K562 (cell line): ENCODE measurements at regions not wholly inside any gene's neighbourhood (a gene's known extent, or its start where the extent isn't known, plus 50 kb on each side); places are given as distances from the start of the nearest gene placed in this dataset.

Source experiments
- ATAC-seq: fragments of 200-7000 bp; cut with Tn5 transposase; 3 replicates; pipeline ENCODE4 v1.9.1; 2020; ENCODE audit warnings: moderate library complexity
- BruUV-seq: library from RNA; stranded (reverse); fragments of 400-500 nt; replicated peaks from 2 replicates; lab custom pipeline; 2021; lab: Mats Ljungman, UMichigan
- CTCF ChIA-PET: fragments of 300-600 bp; formaldehyde crosslinking; extraction: SDS; loops from one replicate; lab custom pipeline; 2021; ENCODE audit warnings: low intra/inter-chr PET ratio; lab: Yijun Ruan, JAX
- POLR2A ChIA-PET: fragments of 300-600, 350-650 bp; sonication (Branson Sonifier 250); formaldehyde crosslinking; extraction: SDS; loops from one replicate; lab custom pipeline; 2021; ENCODE audit warnings: antibody characterized with exemption, inconsistent platforms; lab: Yijun Ruan, JAX
- DNase-seq, 4 experiments: peaks; one replicate each; pipeline versions ENCODE4 v3.0.0 to v3.0.0-alpha.2; 2011 to 2018; ENCODE audit warnings: low spot score in 3 of 4, mixed read lengths in 3 of 4; ENCODE audit errors: extremely low read depth in 1 of 4
- FAIRE-seq: peaks from 2 replicates; lab custom pipeline; 2011; peaks lifted over from hg19 to GRCh38; lab: Jason Lieb, UNC
- H2AFZ ChIP-seq: 2 replicates; pipeline ENCODE4 v1.6.0; 2011; ENCODE audit warnings: low read depth, low read length, control low read depth, inconsistent platforms
- H3K27ac ChIP-seq: fragments of 200-600 bp; 3 replicates; pipeline ENCODE4 v1.8.0; 2011; ENCODE audit warnings: low read depth, mild to moderate bottlenecking, control low read depth, inconsistent platforms, low read length, moderate library complexity, mixed read lengths; ENCODE audit errors: extremely low read depth
- H3K27me3 ChIP-seq, 2 experiments: fragments of 300-600 bp in 1 of 2; 2 replicates in 1 of 2; 3 replicates in 1 of 2; pipeline versions ENCODE4 v1.6.0 to v1.8.0; 2011; ENCODE audit warnings: inconsistent platforms in 2 of 2, low read length in 2 of 2, mild to moderate bottlenecking in 1 of 2, mixed read lengths in 1 of 2, moderate library complexity in 1 of 2; ENCODE audit not compliant: control insufficient read depth in 2 of 2, insufficient read depth in 2 of 2
- H3K36me3 ChIP-seq: fragments of 300-600 bp; 3 replicates; pipeline ENCODE4 v1.8.0; 2011; ENCODE audit warnings: mild to moderate bottlenecking, low read length, inconsistent platforms; ENCODE audit not compliant: control insufficient read depth, insufficient read depth
- H3K4me1 ChIP-seq, 2 experiments: fragments of 200-600 bp in 1 of 2; replicated peaks in 1 of 2; 2 replicates in 1 of 2; 3 replicates in 1 of 2; pipeline versions ENCODE4 v1.5.1 to v1.8.0; 2011; ENCODE audit warnings: inconsistent platforms in 2 of 2, low read length in 2 of 2, mild to moderate bottlenecking in 1 of 2, mixed read lengths in 1 of 2, moderate library complexity in 1 of 2; ENCODE audit not compliant: control insufficient read depth in 2 of 2, insufficient read depth in 2 of 2
- H3K4me2 ChIP-seq: 2 replicates; pipeline ENCODE4 v1.6.1; 2011; ENCODE audit warnings: low read length, control low read depth, inconsistent platforms, mixed read lengths; ENCODE audit not compliant: insufficient read depth
- H3K4me3 ChIP-seq: fragments of 200-600 bp; sonication (generic), shearing (Covaris generic); 2 replicates; pipeline ENCODE4 v1.5.1; 2016; ENCODE audit warnings: control low read depth, inconsistent platforms
- H3K79me2 ChIP-seq: fragments of 200-600 bp; 3 replicates; pipeline ENCODE4 v1.8.0; 2011; ENCODE audit warnings: low read length, inconsistent platforms; ENCODE audit not compliant: control insufficient read depth, insufficient read depth
- H3K9ac ChIP-seq, 2 experiments: 2 replicates each; pipeline versions ENCODE4 v1.6.0 to v1.6.1; 2011; ENCODE audit warnings: low read depth in 2 of 2, low read length in 2 of 2, control low read depth in 1 of 2, inconsistent platforms in 1 of 2, mild to moderate bottlenecking in 1 of 2, mixed read lengths in 1 of 2; ENCODE audit not compliant: insufficient read depth in 1 of 2
- H3K9me1 ChIP-seq: one replicate; pipeline ENCODE4 v1.6.0; 2011; ENCODE audit warnings: inconsistent platforms, mild to moderate bottlenecking, low read length, moderate library complexity; ENCODE audit not compliant: control insufficient read depth, insufficient read depth
- H3K9me3 ChIP-seq: replicated peaks from 2 replicates; pipeline ENCODE4 v1.5.1; 2011; ENCODE audit warnings: low read depth, low read length, inconsistent platforms; ENCODE audit not compliant: control insufficient read depth, insufficient read depth
- H4K20me1 ChIP-seq: replicated peaks from 2 replicates; pipeline ENCODE4 v1.6.1; 2011; ENCODE audit warnings: low read length, inconsistent platforms, mixed read lengths; ENCODE audit not compliant: control insufficient read depth, insufficient read depth
- ATF3 ChIP-seq, 2 experiments: fragments of 450-650 bp in 1 of 2; sonication (generic) in 1 of 2; formaldehyde crosslinking in 1 of 2; IDR thresholded peaks in 1 of 2; conservative IDR thresholded peaks in 1 of 2; 2 replicates each; pipeline versions ENCODE4 v1.6.1 to v1.8.1; 2016 to 2023; ENCODE audit warnings: mild to moderate bottlenecking in 2 of 2, moderate library complexity in 2 of 2, inconsistent platforms in 1 of 2, missing genetic modification reagents in 1 of 2
- ATF4 ChIP-seq: fragments of 450-650 bp; formaldehyde crosslinking; IDR thresholded peaks from 2 replicates; pipeline ENCODE4 v1.4.0; 2022; ENCODE audit warnings: mild to moderate bottlenecking, moderate library complexity
- BDP1 ChIP-seq: IDR thresholded peaks from 3 replicates; pipeline ENCODE4 v1.6.1; 2011; ENCODE audit not compliant: insufficient read length, insufficient read depth
- GATA2 ChIP-seq: sonication (generic); formaldehyde crosslinking; IDR thresholded peaks from 2 replicates; pipeline ENCODE4 v1.4.0; 2020; ENCODE audit warnings: mild to moderate bottlenecking, missing genetic modification reagents
- HMG20B ChIP-seq: fragments of 250-450 bp; sonication (Bioruptor Pico); IDR thresholded peaks from 2 replicates; pipeline ENCODE4 v1.5.0; 2021; ENCODE audit warnings: mild to moderate bottlenecking
- NFE2L1 ChIP-seq: fragments of 450-650 bp; IDR thresholded peaks from 2 replicates; pipeline ENCODE4 v1.6.1; 2016; ENCODE audit warnings: missing genetic modification characterization, low read depth, mild to moderate bottlenecking, missing compliant biosample characterization, moderate library complexity, borderline replicate concordance
- NR3C1 ChIP-seq: sonication (generic); formaldehyde crosslinking; IDR thresholded peaks from 2 replicates; pipeline ENCODE4 v1.8.1; 2022; ENCODE audit warnings: missing genetic modification reagents
- POLR2A ChIP-seq: fragments of 450-650 bp; conservative IDR thresholded peaks from 2 replicates; pipeline ENCODE4 v1.6.1; 2016
- POLR2H ChIP-seq: IDR thresholded peaks from 2 replicates; pipeline ENCODE4 v1.6.1; 2016; ENCODE audit warnings: missing genetic modification characterization, low read depth, mild to moderate bottlenecking, control low read depth, missing compliant biosample characterization, moderate library complexity
- PRPF4 ChIP-seq: fragments of 200-400 bp; formaldehyde crosslinking; IDR thresholded peaks from one replicate; pipeline ENCODE4 v1.6.1; 2017; ENCODE audit warnings: low read length, low read depth, mild to moderate bottlenecking; ENCODE audit not compliant: insufficient read depth, poor library complexity, severe bottlenecking
- RFX5 ChIP-seq: IDR thresholded peaks from 2 replicates; pipeline ENCODE4 v1.6.1; 2011; ENCODE audit warnings: low read depth, mild to moderate bottlenecking, improper control_type of control experiment, low read length
- SNRNP70 ChIP-seq: fragments of 200-400 bp; formaldehyde crosslinking; optimal IDR thresholded peaks from 2 replicates; pipeline ENCODE3; 2017; ENCODE audit warnings: low read depth, low read length
- TGIF2 ChIP-seq: sonication (generic); formaldehyde crosslinking; IDR thresholded peaks from 2 replicates; pipeline ENCODE4 v1.8.1; 2022; ENCODE audit warnings: mild to moderate bottlenecking, missing genetic modification reagents, moderate library complexity
- ZBTB9 ChIP-seq: fragments of 450-650 bp; formaldehyde crosslinking; IDR thresholded peaks from 2 replicates; pipeline ENCODE4 v1.4.0; 2020; ENCODE audit warnings: mild to moderate bottlenecking, moderate library complexity
- ZKSCAN8 ChIP-seq: fragments of 200-800 bp; sonication (Bioruptor generic); IDR thresholded peaks from 2 replicates; pipeline ENCODE4 v1.6.1; 2016; ENCODE audit warnings: missing genetic modification characterization, missing compliant biosample characterization
- ZNF431 ChIP-seq: sonication (generic); formaldehyde crosslinking; IDR thresholded peaks from 2 replicates; pipeline ENCODE4 v1.8.0; 2022; ENCODE audit warnings: mild to moderate bottlenecking, missing genetic modification reagents
- ZNF695 ChIP-seq: fragments of 450-650 bp; formaldehyde crosslinking; IDR thresholded peaks from 2 replicates; pipeline ENCODE4 v1.4.0; 2020; ENCODE audit warnings: mild to moderate bottlenecking, moderate library complexity
- WGBS: fragments of 100-300 bp; shearing (Covaris generic); methylation state at CpG from one replicate; pipeline ENCODE4 v1.1.6; 2016; ENCODE audit warnings: low coverage, mixed read lengths; ENCODE audit not compliant: insufficient coverage; ENCODE audit errors: missing lambda C conversion rate; 5-methylcytosine and 5-hydroxymethylcytosine counted together
- in situ Hi-C: fragments of 300-500 bp; cut with MboI; formaldehyde crosslinking; loops from 4 replicates; pipeline ENCODE4 v1.15.0; 2018; ENCODE audit warnings: inconsistent platforms, mixed read lengths
- intact Hi-C: fragments of 100-400 bp; cut with micrococcal nuclease; formaldehyde crosslinking; loops from 2 replicates; pipeline ENCODE4 v1.14.2; 2022

GRCh38 chr2:200171731-200172482, 134.6 kb upstream of the SPATS2L start:
- peak; percentile 65 for ATAC-seq
- Histone ChIP-seq H3K27ac (peak overlapping the region; percentile 46; the same call in 1 of the 3 replicates), H3K4me1 (peaks cover 4 to 6% of the 10 kb centered on the region in 2 experiments; a peak in 2 of 5 replicates), H4K20me1 (no peaks in the 10 kb centered on the region), H3K9me3 (0 out of 2 replicates have a peak, but pooled peaks cover 3% of the 10 kb centered on the region), H2AFZ (no peak overlapping the region), H3K9me1 (no peaks in the 10 kb centered on the region), H3K79me2 (peaks cover 18% of the 10 kb centered on the region; the same call in 2 of the 3 replicates), H3K4me3 (no peak overlapping the region), H3K9ac (no peak overlapping the region), H3K27me3 (no peaks in the 10 kb centered on the region), H3K36me3 (no peaks in the 10 kb centered on the region), H3K4me2 (no peak overlapping the region)
- intact Hi-C loops (loop anchor here (10.0 kb wide), 1 partner anchor 133 kb away; the partner anchor contains the start of gene SPATS2L), in situ Hi-C loops (no loop called here)
- peak; percentile 17 to 77 (median 30) for DNase-seq
- WGBS, result 13% methylated on average over 4 of the region's 4 CpGs
- FAIRE-seq, result peak; percentile 91
- ChIA-PET POLR2A (no interaction called here), CTCF (no interaction called here)
- no TSS peak for BruUV-seq
- TF ChIP-seq GATA2 (peak; percentile 65; the same call in 1 of the 2 replicates), POLR2A (no peak), ZBTB9 (CRISPR knock-in tag) (no peak), ATF3 (IDR thresholded peaks at IDR 0.05) (0 out of 2 replicates have a peak, but pooled peaks have one; percentile 32), ATF3 (CRISPR knock-in tag; conservative IDR thresholded peaks at IDR 0.05) (no peak), POLR2H (tag) (no peak), BDP1 (no peak), ZNF695 (CRISPR knock-in tag) (no peak), NR3C1 (CRISPR knock-in tag) (no peak), ZNF431 (CRISPR knock-in tag) (no peak), RFX5 (no peak), SNRNP70 (no peak), HMG20B (CRISPR knock-in tag) (no peak), ATF4 (CRISPR knock-in tag) (no peak), TGIF2 (CRISPR knock-in tag) (no peak), NFE2L1 (tag) (no peak), PRPF4 (no peak), ZKSCAN8 (CRISPR knock-in tag) (no peak)
